Naive thymus-derived CD4-positive, alpha-beta T cell (primary cell): ENCODE measurements at regions not wholly inside any gene's neighbourhood (a gene's known extent, or its start where the extent isn't known, plus 50 kb on each side); places are given as distances from the start of the nearest gene placed in this dataset.

Experiments
- ATAC-seq: fragments of 150-1000 bp; cut with Tn5 transposase; 2 replicates; pipeline ENCODE4 v1.10.0; 2021; ENCODE audit warnings: mild to moderate bottlenecking, moderate library complexity
- CTCF ChIA-PET: fragments of 350-600 bp; sonication (Branson Sonifier 250); formaldehyde crosslinking; loops from one replicate; lab custom pipeline; 2021; ENCODE audit warnings: antibody characterized with exemption; lab: Charles Lee
- POLR2A ChIA-PET: fragments of 350-600 bp; sonication (Branson Sonifier 250); formaldehyde crosslinking; loops from one replicate; lab custom pipeline; 2021; ENCODE audit warnings: antibody characterized with exemption, inconsistent platforms; lab: Charles Lee
- DNase-seq, 9 donors: peaks; one replicate each; pipeline versions ENCODE4 v3.0.0 to v3.0.0-alpha.2; 2020 to 2022; ENCODE audit warnings: mixed read lengths in 1 of 9
- H3K27ac ChIP-seq: one replicate; pipeline ENCODE4 v1.7.0; 2013; ENCODE audit warnings: mild to moderate bottlenecking, low read depth, low read length, moderate library complexity
- H3K27me3 ChIP-seq, 2 donors: one replicate each; pipeline ENCODE4 v1.7.0; 2013; ENCODE audit warnings: low read length in 2 of 2, mild to moderate bottlenecking in 2 of 2, moderate library complexity in 2 of 2; ENCODE audit not compliant: control insufficient read depth in 2 of 2, insufficient read depth in 2 of 2
- H3K36me3 ChIP-seq, 3 experiments: 1 replicate in 2 of 3; 2 replicates in 1 of 3; pipeline ENCODE4 v1.7.0; 2013; ENCODE audit warnings: low read length in 3 of 3, mild to moderate bottlenecking in 3 of 3, moderate library complexity in 1 of 3; ENCODE audit not compliant: insufficient read depth in 3 of 3, control insufficient read depth in 2 of 3
- H3K4me1 ChIP-seq, 2 donors: one replicate each; pipeline ENCODE4 v1.7.0; 2013; ENCODE audit warnings: low read length in 2 of 2, mild to moderate bottlenecking in 2 of 2, moderate library complexity in 1 of 2; ENCODE audit not compliant: control insufficient read depth in 2 of 2, insufficient read depth in 2 of 2
- H3K4me3 ChIP-seq: 2 replicates; pipeline ENCODE4 v1.7.0; 2013; ENCODE audit warnings: mild to moderate bottlenecking, low read length
- H3K9me3 ChIP-seq, 3 experiments: 1 replicate in 2 of 3; 2 replicates in 1 of 3; pipeline ENCODE4 v1.7.0; 2013; ENCODE audit warnings: low read length in 3 of 3; ENCODE audit not compliant: control insufficient read depth in 2 of 3
- H3K27ac Mint-ChIP-seq, 9 donors: one replicate each; pipeline ENCODE4 v1.8.0; 2020 to 2022; ENCODE audit warnings: mixed read lengths in 9 of 9, mild to moderate bottlenecking in 8 of 9, moderate library complexity in 5 of 9, inconsistent platforms in 2 of 9
- H3K27me3 Mint-ChIP-seq, 5 donors: one replicate each; pipeline ENCODE4 v1.8.0; 2021 to 2022; ENCODE audit warnings: mixed read lengths in 5 of 5, mild to moderate bottlenecking in 1 of 5
- H3K36me3 Mint-ChIP-seq, 5 donors: one replicate each; pipeline ENCODE4 v1.8.0; 2020 to 2022; ENCODE audit warnings: mixed read lengths in 5 of 5, mild to moderate bottlenecking in 3 of 5, inconsistent platforms in 1 of 5
- H3K4me1 Mint-ChIP-seq, 7 donors: one replicate each; pipeline ENCODE4 v1.8.0; 2020 to 2022; ENCODE audit warnings: mixed read lengths in 7 of 7, mild to moderate bottlenecking in 3 of 7, inconsistent platforms in 1 of 7
- H3K4me3 Mint-ChIP-seq, 10 donors: one replicate each; pipeline ENCODE4 v1.8.0; 2020 to 2022; ENCODE audit warnings: mild to moderate bottlenecking in 10 of 10, mixed read lengths in 10 of 10, moderate library complexity in 6 of 10, inconsistent platforms in 2 of 10
- H3K9me3 Mint-ChIP-seq, 11 donors: one replicate each; pipeline ENCODE4 v1.8.0; 2020 to 2022; ENCODE audit warnings: mixed read lengths in 11 of 11, mild to moderate bottlenecking in 4 of 11, inconsistent platforms in 1 of 11, moderate library complexity in 1 of 11
- intact Hi-C, 2 donors: fragments of 100-400 bp; cut with micrococcal nuclease; formaldehyde crosslinking; loops; one replicate each; pipeline ENCODE4 v1.15.1; 2023

DNA sequence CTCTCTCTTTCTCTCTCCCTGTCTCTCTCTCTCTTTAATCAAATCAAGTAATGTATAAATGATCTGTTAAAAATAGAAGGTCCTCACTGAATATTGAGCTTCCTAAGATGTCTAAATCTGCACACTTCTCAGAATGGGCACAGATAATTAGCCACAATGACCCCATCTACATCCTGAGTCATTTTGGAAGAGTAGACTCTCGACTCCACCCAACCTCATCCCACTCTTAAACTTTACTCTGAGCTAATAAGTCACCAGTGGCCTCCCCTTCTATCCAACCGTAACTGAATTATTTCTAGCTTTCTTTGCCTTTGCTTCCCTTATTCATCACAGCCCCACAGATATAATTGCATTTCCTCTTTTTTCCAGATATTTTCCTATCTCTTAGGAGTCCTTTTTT is 326.5 kb upstream of the ZNF717 start:
- Histone ChIP-seq H3K9me3 (no peaks in the 10 kb centered on the region), H3K36me3 (no peaks in the 10 kb centered on the region), H3K27ac (no peak overlapping the region), H3K4me1 (no peaks in the 10 kb centered on the region), H3K27me3 (no peaks in the 10 kb centered on the region), H3K4me3 (no peak overlapping the region)
- ATAC-seq (no peak), DNase-seq (no peak)
- H3K9me3 Mint-ChIP-seq = peaks cover 0 to 8% (median 0%) of the 10 kb centered on the region in 11 donors
- ChIA-PET POLR2A (no interaction called here), CTCF (no interaction called here)
- no peaks in the 10 kb centered on the region for H3K4me1 Mint-ChIP-seq
- H3K4me3 Mint-ChIP-seq = no peak overlapping the region
- H3K36me3 Mint-ChIP-seq = no peaks in the 10 kb centered on the region
- H3K27ac Mint-ChIP-seq = no peak overlapping the region
- intact Hi-C loops = no loop called here
- no peaks in the 10 kb centered on the region for H3K27me3 Mint-ChIP-seq

- no peaks in the 10 kb centered on the region for H3K9me3 ChIP-seq
These were observed 336.7 kb upstream of the ZNF717 start for GRCh38 chr3:76122007-76122406.

DNA sequence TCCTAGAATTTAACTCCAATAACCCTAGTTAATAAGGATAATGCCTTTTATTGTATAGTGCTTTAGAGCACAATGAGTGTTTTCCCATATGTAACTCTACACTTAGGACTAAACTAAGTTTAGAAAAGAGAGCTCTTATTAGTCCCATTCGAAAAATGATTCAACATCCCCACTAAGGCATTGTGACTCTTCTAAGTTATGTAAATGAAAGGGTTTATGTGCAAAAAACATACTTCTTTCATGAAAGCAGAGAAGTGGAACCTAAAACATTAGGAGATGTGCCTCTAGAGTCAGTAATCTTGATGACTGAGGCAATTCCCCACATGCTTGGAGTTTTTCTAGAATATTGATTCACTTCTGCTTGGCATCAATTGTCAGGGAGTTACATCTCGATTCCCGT is 344.1 kb upstream of the ZNF717 start:
- H3K27me3 Mint-ChIP-seq = no peaks in the 10 kb centered on the region
- H3K4me3 ChIP-seq = no peak overlapping the region
- no peak for ATAC-seq
- no peaks in the 10 kb centered on the region for H3K4me1 Mint-ChIP-seq
- H3K9me3 ChIP-seq = no peaks in the 10 kb centered on the region
- H3K27ac Mint-ChIP-seq = no peak overlapping the region
- intact Hi-C loops = no loop called here
- H3K4me3 Mint-ChIP-seq = no peak overlapping the region
- H3K36me3 ChIP-seq = no peaks in the 10 kb centered on the region
- DNase-seq = no peak
- H3K27ac ChIP-seq = no peak overlapping the region
- H3K27me3 ChIP-seq = no peaks in the 10 kb centered on the region
- peaks cover 0 to 9% (median 4%) of the 10 kb centered on the region in 11 donors for H3K9me3 Mint-ChIP-seq
- ChIA-PET CTCF (no interaction called here), POLR2A (no interaction called here)
- no peaks in the 10 kb centered on the region for H3K4me1 ChIP-seq
- no peaks in the 10 kb centered on the region for H3K36me3 Mint-ChIP-seq

More at GRCh38 chr3:76122007-76122406, 336.7 kb upstream of the ZNF717 start:
- intact Hi-C loops = no loop called here
- no peaks in the 10 kb centered on the region for H3K36me3 Mint-ChIP-seq
- ChIA-PET CTCF (no interaction called here), POLR2A (no interaction called here)
- no peaks in the 10 kb centered on the region for H3K27me3 ChIP-seq
- H3K4me1 Mint-ChIP-seq = no peaks in the 10 kb centered on the region
- H3K27ac ChIP-seq = no peak overlapping the region
- no peak for ATAC-seq
- DNase-seq = no peak
- H3K4me1 ChIP-seq = no peaks in the 10 kb centered on the region
- H3K4me3 Mint-ChIP-seq = no peak overlapping the region
- no peaks in the 10 kb centered on the region for H3K36me3 ChIP-seq
- no peak overlapping the region for H3K27ac Mint-ChIP-seq
- no peak overlapping the region for H3K4me3 ChIP-seq
- H3K27me3 Mint-ChIP-seq = no peaks in the 10 kb centered on the region
- peaks cover 0 to 33% (median 6%) of the 10 kb centered on the region in 11 donors for H3K9me3 Mint-ChIP-seq

- DNase-seq = no peak
- no peak for ATAC-seq
These were observed 346.2 kb upstream of the ZNF717 start for GRCh38 chr3:76131396-76132153.

GRCh38 chr3:76132154-76132470 is 346.8 kb upstream of the ZNF717 start:
- DNase-seq (no peak), ATAC-seq (no peak)
- H3K9me3 ChIP-seq = no peaks in the 10 kb centered on the region
- H3K36me3 ChIP-seq = no peaks in the 10 kb centered on the region
- H3K4me3 Mint-ChIP-seq = no peak overlapping the region
- no peaks in the 10 kb centered on the region for H3K27me3 Mint-ChIP-seq
- H3K4me1 Mint-ChIP-seq = no peaks in the 10 kb centered on the region
- POLR2A ChIA-PET = no interaction called here
- CTCF ChIA-PET = no interaction called here
- no peak overlapping the region for H3K27ac Mint-ChIP-seq
- no peaks in the 10 kb centered on the region for H3K27me3 ChIP-seq
- H3K36me3 Mint-ChIP-seq = no peaks in the 10 kb centered on the region
- intact Hi-C loops = no loop called here
- H3K27ac ChIP-seq = no peak overlapping the region
- no peaks in the 10 kb centered on the region for H3K4me1 ChIP-seq
- H3K9me3 Mint-ChIP-seq = peaks cover 0 to 10% (median 3%) of the 10 kb centered on the region in 11 donors
- no peak overlapping the region for H3K4me3 ChIP-seq

More at GRCh38 chr3:76131396-76132153, 346.2 kb upstream of the ZNF717 start:
- H3K4me3 Mint-ChIP-seq = no peak overlapping the region
- ChIA-PET CTCF (no interaction called here), POLR2A (no interaction called here)
- Histone ChIP-seq H3K9me3 (no peaks in the 10 kb centered on the region), H3K4me1 (no peaks in the 10 kb centered on the region), H3K27me3 (no peaks in the 10 kb centered on the region), H3K27ac (no peak overlapping the region), H3K36me3 (no peaks in the 10 kb centered on the region), H3K4me3 (no peak overlapping the region)
- H3K27ac Mint-ChIP-seq = no peak overlapping the region
- intact Hi-C loops = no loop called here
- no peaks in the 10 kb centered on the region for H3K36me3 Mint-ChIP-seq
- no peaks in the 10 kb centered on the region for H3K4me1 Mint-ChIP-seq
- peaks cover 0 to 10% (median 3%) of the 10 kb centered on the region in 11 donors for H3K9me3 Mint-ChIP-seq
- no peaks in the 10 kb centered on the region for H3K27me3 Mint-ChIP-seq

- no peak overlapping the region for H3K4me3 Mint-ChIP-seq
- ChIA-PET CTCF (no interaction called here), POLR2A (no interaction called here)
- ATAC-seq (no peak), DNase-seq (no peak)
- Histone ChIP-seq H3K27me3 (no peaks in the 10 kb centered on the region), H3K4me3 (no peak overlapping the region), H3K4me1 (no peaks in the 10 kb centered on the region), H3K27ac (no peak overlapping the region), H3K9me3 (no peaks in the 10 kb centered on the region), H3K36me3 (no peaks in the 10 kb centered on the region)
- no peaks in the 10 kb centered on the region for H3K4me1 Mint-ChIP-seq
- no peak overlapping the region for H3K27ac Mint-ChIP-seq
- H3K9me3 Mint-ChIP-seq = peaks cover 0 to 9% (median 2%) of the 10 kb centered on the region in 11 donors
- intact Hi-C loops = no loop called here
- H3K27me3 Mint-ChIP-seq = no peaks in the 10 kb centered on the region
- no peaks in the 10 kb centered on the region for H3K36me3 Mint-ChIP-seq
These were observed 348.8 kb upstream of the ZNF717 start for GRCh38 chr3:76134166-76134565.

DNA sequence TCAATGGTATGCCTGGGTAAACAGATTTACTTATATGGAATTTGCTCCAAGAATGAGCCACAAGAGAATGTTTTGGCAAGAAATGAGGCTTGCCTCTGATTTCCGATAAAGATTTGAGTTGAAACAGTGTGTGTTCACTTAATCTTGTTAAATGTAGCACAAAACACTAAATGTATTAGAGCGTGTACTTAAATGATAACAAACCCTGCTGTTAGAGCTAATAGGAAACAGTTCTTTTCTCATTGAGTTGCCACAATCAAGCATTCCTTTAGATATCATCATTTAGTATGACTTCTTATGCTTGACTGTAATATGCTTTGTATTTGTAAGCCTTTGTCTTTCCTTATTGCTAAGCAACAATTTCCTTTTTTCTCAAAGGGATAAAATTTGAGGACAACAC is 353.6 kb upstream of the ZNF717 start:
- Mint-ChIP-seq H3K36me3 (no peaks in the 10 kb centered on the region), H3K27ac (no peak overlapping the region), H3K4me3 (no peak overlapping the region), H3K27me3 (no peaks in the 10 kb centered on the region), H3K4me1 (no peaks in the 10 kb centered on the region), H3K9me3 (peaks cover 0 to 5% (median 4%) of the 10 kb centered on the region in 11 donors)
- ATAC-seq (no peak), DNase-seq (no peak)
- Histone ChIP-seq H3K27me3 (no peaks in the 10 kb centered on the region), H3K36me3 (no peaks in the 10 kb centered on the region), H3K9me3 (no peaks in the 10 kb centered on the region), H3K27ac (no peak overlapping the region), H3K4me1 (no peaks in the 10 kb centered on the region), H3K4me3 (no peak overlapping the region)
- ChIA-PET POLR2A (no interaction called here), CTCF (no interaction called here)
- intact Hi-C loops = no loop called here
